ENCODE measurements at regions not wholly inside any gene's neighbourhood (a gene's known extent, or its start where the extent isn't known, plus 50 kb on each side); places are given as distances from the start of the nearest gene placed in this dataset.

DNA sequence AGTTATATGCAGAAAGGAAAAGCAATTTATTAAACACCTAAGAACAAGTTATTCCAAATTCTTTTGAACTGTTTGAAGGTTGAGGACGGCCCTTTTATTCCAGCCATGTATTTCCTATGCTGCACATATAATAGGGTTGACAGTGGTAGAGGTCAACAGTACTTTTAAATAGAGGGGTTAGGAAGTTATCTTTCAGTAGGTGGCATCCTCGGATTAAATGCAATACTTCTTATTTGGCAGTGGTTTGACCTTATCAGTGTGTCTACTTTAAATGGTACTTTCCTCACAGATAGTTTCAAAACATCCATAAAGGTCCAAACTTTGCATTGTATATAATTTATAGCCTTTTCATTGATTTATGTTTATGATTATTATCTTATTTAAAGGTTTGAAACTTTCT is 558.7 kb downstream of the TUSC7 start:
- TF ChIP-seq, protein P1, sequence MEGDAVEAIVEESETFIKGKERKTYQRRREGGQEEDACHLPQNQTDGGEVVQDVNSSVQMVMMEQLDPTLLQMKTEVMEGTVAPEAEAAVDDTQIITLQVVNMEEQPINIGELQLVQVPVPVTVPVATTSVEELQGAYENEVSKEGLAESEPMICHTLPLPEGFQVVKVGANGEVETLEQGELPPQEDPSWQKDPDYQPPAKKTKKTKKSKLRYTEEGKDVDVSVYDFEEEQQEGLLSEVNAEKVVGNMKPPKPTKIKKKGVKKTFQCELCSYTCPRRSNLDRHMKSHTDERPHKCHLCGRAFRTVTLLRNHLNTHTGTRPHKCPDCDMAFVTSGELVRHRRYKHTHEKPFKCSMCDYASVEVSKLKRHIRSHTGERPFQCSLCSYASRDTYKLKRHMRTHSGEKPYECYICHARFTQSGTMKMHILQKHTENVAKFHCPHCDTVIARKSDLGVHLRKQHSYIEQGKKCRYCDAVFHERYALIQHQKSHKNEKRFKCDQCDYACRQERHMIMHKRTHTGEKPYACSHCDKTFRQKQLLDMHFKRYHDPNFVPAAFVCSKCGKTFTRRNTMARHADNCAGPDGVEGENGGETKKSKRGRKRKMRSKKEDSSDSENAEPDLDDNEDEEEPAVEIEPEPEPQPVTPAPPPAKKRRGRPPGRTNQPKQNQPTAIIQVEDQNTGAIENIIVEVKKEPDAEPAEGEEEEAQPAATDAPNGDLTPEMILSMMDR (IDR thresholded peaks at IDR 0.05), result no peak
- no peak for TF ChIP-seq POLR2A (IDR thresholded peaks at IDR 0.05)

Data from thyroid gland (tissue), 4 donors.